Stimulated activated CD8-positive, alpha-beta memory T cell treated with anti-CD3 and anti-CD28 coated beads, Interleukin-15, amount 100 ng/mL, for 48 hours (primary cell): ENCODE measurements at regions not wholly inside any gene's neighbourhood (a gene's known extent, or its start where the extent isn't known, plus 50 kb on each side); places are given as distances from the start of the nearest gene placed in this dataset.

Experiments used
- DNase-seq, 2 donors: peaks; one replicate each; pipeline ENCODE4 v3.0.0-alpha.2; 2020; ENCODE audit warnings: low read depth in 2 of 2

DNA sequence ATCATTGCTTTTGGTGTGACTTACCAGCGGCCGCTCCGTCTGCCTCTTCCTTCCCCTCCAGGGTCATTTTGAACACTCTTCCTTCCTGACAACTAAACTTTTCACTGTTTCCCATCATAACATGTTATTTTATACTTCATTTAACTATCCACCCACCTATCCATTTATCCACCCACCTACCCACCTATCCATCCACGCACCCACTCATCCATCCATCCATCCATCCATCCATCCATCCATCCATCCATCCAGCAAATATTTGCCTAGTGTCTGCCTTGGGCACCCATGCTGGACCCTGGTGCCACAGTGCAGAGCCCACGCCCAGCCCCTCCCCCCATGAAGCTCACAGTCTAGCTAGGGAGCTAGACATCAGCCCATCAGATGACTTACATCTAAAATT lies 254.9 kb downstream of the TLE3 start:
- no peak for DNase-seq

DNA sequence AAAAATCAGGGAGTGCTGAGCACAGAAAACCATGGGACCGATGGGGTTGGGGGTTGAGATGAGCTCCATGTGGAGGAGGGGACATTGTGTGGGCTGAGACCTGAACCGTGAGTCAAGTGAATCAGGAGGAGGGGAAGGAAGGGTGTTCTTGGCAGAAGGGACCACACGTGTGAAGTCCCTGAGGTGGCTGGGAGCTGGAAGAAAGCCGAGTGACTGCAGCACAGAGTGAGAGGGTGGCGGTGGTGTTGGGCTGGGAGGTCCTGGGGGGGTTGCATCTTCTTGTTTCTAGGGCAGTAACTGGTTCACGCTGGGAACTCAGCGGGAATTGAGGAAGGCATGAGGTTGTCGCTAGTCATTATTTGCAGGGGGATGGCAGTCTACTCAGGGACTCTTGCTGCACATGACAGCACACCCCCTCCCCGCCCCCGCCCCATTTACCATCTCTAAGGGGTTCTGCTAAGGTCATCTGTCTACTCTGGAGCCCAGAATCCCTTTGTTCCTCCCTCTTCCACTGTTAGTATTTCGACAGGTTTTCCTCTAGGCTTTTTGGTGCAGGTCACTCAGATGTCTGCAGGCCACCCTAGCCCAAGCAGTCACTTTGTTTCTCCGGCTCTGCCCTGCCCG lies 254.3 kb downstream of the TLE3 start:
- no peak for DNase-seq

DNA sequence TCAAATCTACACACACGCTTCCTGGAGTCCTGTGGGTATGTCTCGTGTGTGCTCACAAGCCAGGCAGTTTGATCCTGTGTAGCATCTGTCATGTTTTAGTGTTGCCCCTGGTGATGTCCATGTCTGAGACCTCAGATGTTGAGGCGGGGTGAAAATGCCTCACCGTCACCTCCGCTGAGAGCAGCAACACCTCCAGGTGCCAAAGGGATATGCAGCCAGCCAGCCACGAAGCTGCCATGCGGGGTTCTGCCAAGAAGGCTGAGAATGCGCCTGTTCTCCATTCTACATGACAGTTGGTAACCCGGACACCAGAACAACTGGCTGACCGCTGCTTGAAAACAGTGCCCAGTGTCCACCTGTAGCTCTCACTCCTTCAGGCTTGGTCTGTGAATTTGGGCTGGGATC lies 253.8 kb downstream of the TLE3 start:
- DNase-seq, result no peak

DNA sequence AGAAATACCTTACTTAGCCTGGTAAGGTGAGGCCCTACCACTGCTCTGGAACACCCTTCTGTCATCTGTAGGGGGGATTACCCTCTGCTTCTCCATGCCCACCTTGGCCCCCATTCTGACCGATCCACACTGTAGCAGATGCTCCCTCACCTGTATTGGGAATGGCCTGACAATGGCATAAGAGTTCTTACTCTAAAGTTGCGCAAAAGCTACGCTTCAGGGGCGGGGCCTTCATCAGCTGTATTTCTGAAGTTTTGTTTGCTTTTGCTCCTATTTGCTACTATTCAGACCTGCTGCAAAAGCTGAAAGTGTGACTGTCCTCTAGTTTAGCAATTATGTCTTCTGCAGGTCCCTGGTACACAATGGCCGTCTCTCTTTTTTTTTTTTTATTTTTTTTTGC lies 252.6 kb downstream of the TLE3 start:
- no peak for DNase-seq

DNA sequence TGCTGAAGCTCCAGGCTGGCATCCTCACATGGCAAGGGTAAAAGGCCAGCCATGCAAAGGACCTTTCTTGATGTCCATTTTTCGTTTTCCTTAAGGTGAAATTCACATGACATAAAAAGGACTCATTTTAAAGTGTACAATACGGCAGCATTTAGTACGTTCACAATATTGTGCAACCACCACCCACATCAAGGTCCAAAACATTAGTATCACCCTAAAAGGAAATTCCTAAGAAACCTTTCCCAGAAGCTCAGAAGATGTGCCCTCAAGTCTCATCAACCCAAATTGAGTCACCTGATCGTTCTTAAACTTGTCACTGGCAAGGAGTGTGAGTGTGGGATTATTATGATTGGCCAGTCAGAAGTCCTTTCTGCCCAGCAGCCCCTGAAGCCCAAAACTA lies 250.1 kb downstream of the TLE3 start:
- no peak for DNase-seq

DNA sequence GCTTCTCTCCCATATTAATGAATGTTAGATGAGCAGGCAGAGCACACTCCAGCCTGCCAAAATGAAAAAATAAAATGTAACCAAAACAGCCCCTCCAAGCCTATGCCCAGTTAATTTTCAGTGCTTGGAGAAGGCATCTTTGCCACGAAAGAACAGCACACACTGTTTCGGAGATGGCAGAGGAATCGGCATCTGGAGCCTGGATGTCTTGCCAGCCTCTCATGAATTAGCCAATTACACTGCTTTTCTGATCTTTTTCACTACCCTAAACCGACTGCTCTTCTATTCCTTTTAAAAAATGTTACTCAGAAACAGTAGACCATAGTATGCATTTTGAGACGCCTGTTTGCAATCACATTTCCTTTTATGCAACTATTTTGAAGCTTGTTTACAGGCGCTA lies 249.6 kb downstream of the TLE3 start:
- DNase-seq, result no peak

DNA sequence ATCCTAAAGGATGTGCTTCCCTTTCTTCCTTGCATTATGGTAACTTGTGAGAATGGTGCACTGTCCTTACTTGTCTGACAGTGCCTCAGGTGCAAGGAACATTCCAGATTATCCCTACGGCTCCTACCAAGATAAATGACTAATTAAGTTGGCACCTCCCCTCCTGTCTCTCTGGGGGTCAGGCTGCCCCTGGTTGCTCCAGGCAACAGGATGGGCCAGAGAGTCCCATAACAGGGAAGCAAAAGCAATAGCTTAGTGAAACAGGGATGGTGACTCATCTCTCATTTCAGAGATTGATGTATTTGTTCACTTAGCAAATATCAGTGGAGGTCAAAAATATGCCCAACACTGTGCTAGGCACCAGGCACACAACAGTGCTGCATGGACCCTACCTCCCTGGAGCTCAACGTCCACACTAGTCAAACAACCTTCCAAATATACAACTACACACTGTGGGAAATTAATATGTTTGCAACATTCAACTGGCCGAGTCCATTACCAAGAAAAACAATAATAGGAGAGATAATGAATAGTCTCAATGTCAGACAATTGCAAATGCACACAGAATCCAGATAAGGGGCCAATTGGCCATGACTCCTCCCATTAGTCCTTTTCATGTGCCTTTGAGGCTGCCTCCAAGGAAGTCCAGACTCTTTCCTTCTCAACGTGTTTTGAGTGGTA lies 249.0 kb downstream of the TLE3 start:
- no peak for DNase-seq

DNA sequence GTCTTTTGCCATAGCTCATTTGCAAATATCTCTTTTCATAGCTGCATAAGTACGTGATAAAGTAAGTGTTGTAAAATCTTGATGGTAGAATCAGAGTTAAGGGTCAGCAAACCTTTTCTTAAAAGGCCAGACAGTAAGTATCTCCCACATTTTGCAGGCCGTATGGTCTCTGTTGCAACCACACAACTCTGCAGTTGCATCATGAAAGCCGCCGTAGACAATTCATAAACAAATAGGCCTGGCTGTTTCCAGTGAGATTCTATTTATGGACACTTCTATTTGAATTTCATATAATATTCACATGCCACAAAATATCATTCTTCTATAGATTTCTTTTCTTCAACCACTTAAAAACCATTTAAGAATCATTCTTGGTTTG lies 248.5 kb downstream of the TLE3 start:
- DNase-seq, result no peak

DNA sequence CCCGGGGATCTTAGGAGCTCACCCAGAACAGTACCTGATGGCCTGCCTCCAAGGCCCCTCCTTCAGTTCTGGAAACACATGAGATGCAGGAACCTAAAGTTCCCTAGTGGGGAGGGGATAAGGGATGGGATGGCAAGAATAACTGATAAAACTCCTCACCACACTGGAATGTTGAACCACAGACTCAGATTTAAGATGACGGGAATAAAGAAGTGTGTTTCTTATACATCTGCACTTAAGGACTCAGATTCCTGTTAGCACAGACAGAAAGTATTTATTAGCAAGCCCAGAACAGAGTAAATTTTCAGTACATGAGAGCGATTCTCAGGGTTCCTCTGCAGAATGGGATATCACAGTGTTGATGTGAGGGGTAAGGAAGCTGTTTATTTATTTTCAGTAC lies 245.2 kb downstream of the TLE3 start:
- DNase-seq, result no peak

DNA sequence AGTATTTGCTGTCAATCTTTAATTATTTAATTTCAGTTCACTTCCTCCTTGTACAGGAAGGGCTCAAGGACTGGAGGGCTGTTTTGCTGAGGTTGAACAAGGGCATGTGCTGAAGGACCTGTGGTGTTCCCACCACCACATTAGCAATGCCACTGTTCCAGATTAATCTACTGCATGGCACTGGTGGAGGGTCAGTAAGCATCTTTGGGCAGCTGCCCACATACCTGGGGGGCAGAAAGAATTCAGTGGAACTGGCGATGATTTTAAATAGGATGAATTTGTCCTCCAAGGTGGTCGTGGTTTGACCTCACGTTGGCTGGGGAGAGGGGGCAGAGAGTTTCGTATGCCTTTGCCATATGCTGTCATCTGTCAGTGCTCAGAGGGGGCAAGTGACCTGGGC lies 244.8 kb downstream of the TLE3 start:
- DNase-seq, result no peak

DNA sequence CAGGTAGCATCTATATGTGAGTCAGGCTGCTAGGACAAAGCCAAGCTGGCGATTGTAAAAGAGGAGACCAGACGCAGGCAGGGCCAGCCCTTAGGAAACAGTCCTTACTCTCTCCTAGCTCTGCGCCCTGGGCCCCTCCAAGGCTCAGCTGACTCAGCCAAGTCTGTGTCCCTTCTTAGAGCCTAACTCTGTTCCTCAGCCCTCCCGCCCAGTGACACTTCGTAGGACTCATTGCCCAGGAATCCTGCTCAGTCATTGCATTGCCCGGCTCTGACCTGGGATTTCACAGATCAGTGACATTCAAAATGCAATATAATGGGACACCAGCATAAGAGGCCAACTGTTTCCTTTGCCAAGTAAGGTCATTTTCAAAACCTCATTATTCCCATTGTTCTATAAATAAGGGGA lies 244.2 kb downstream of the TLE3 start:
- DNase-seq, result no peak

DNA sequence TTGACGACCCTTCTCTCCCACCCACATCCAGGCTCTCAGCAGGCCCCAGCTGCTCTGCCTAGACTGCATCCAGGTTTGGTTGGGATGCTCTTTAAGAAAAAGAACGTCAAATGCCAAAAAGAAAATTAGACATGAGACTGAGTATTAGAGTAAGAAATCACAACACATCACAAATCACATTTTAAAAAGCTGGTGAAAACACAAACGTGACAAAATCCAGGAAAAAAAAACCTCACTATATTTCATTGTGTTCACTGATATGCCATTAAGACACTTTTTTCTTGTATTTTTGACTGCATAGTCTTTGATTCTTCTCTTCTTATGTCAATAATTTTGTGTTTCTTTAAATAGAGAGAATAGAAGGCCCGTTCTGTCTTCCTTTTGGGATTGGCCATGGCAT lies 243.7 kb downstream of the TLE3 start:
- no peak for DNase-seq

DNA sequence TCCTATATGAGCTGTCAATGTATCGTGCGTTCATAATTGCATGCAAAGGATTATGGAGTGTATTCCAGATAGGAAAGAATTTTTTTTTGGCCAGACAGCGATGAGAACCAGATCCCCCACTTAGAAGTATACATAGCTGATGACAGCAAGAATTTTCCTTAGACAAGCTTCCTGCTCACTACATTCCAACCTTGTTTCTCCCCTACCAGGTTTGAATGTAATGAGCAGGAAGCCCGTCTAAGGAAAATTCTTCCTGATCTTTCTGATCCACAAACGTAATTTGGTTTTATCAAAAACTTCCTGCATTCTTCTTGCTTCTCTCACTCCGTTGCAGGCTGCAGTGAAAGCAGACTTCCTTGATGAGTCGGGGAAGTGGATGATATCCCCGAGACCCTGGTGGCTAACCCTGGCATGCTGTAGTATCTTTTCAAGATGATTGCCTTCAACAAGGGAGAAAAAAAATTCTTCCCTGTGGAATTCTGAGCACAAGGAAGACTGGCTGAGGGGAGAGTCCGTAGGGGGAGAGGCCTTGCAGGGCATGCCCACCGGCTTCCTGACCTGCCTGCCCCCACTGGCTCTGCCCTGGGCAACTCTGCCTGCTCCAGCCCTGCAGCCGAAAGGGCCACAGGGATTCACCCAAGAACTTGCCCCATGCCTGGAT lies 243.1 kb downstream of the TLE3 start:
- DNase-seq, result no peak

DNA sequence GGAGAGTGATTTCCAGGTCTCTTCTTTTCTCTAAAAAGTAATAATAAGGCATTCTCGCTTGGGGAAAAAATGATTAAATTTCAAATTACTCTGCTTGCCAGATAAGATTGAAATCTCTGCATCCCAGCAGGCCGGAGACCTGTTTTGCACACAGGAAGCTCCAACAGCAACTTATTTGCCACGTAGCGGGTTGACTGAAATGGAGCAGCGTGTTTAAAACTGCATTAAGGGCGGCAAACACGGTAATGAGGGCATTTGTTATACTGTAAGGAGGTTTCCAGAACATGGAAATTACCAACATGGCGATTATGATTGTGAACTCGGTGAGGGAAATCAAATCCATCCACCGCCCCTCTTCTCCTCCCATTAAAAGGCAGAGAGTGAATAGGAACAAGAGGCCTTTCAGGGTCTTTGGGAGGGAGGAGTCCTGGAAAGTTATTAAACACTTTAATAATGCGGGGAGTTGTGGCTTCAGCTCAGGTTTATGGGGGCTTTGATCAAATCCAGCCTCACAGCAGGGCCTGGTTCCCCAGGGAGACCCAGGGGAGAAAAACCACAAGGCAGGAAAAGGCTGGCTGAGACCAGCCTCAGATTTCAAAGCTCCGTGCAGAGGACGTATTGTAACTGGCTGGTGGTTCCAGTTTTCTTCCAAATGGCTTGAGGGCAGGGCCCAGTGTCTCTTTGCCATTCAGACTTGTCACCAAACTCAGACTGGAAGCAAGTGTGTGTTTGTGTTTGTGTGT lies 242.3 kb downstream of the TLE3 start:
- no peak for DNase-seq

DNA sequence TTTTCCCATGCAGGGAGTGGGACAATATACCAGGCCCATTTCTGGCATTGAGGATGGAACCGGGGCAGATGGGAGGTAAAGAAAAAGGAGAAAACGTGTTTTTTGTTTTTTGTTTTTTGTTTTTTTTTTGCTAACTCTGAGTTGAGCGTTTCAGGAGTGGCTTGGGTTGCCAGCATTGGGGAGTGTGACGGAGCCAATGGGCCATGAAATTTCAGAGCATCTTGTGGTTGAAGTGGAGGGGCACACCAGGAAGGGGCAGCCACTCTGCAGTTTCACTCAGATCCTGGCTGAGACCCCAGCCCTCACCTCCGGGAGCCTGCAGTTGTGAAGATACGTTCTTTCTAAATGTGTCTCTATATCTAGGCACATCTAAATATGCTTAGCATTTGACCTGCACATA lies 240.5 kb downstream of the TLE3 start:
- DNase-seq, result no peak

DNA sequence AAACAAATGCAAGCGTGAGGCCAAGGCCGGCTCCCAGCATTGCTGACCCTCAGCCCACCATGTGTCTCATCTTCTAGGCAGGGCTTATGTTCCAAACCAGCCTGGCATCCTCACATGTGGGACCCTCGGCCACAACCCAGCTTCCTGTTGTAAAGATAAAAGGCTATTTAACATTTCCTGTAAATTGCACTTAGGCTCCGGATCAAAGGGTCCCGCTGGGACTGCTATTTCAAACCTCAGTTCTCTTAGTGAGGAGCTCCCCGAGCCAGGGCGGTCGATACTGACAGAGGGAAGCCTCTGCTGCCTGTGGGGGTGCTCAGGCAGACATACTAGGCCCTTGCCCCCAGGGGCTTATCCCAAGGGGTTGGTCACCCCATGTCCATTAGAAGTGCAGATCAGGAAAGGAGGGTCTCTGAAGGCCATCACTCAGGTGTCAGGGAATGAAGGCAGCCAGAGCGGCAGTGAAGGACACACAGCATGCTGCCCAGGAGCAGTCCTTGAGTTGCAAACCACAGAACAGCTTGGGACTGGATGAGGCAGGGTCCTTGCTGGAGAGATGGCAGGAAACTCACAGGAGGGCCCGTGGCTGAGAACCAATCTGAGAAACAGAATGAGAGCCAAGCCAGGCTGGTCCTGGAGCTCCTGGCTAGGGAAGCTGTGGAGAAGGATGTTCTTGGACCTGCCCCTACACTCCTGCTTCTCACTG lies 239.9 kb downstream of the TLE3 start:
- DNase-seq, result no peak

DNA sequence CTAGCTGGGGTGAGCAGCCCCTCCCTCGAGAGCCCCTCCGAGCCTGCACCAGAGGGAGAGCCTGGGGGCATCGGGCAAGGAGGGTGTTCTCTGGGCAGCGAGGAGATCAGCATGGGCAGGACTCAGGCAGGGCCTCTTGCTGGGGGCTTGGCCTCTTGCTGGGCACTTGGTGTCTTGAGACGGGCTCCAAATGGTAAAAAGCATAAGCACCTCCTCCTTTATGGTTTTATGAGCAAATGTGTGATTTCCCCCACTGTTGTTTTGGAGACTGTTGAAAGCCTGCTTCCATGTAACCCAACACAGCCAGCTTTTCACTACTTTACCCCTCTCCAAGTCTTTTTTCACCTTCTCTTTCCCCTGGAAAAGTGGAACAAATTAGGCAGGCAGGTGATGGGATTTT lies 239.3 kb downstream of the TLE3 start:
- DNase-seq, result no peak

DNA sequence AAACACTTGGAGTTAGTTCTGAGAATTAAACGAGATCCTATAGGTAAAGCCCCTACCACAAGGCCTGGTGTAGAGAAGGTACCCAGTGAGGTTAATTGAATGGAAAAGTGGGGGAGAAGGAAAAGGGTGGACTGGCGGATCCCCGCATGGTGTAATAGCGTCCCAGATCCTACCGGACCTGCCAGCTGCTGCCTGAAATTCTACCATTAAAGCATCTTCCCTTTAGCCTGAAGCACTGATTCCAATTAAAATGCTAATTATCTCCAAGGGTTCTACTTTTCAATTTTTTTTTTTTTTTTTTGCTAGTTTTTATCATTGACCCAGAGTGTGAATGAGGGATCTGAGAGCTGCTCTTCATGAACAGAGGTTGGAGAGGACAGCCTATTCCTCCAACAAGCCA lies 237.9 kb downstream of the TLE3 start:
- DNase-seq, result no peak

DNA sequence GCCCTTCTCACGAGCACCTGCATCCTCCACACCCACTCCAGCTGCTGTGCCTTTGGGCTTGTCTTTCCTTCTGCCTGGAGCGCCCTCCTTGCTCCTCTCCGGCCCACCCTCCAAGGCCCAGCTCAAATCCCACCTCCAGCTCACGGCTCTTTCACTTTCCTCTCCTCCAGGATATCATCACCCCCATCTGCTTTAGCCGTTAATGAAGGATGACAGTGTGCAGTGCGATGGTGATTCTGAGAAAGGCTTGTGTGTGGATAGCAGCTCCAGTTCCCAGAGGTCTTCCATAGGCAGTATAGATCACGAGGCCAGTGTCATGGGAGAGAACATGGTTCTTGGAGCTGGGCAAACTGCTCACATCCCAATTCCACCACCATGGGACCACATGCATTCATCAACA lies 237.4 kb downstream of the TLE3 start:
- DNase-seq, result no peak

DNA sequence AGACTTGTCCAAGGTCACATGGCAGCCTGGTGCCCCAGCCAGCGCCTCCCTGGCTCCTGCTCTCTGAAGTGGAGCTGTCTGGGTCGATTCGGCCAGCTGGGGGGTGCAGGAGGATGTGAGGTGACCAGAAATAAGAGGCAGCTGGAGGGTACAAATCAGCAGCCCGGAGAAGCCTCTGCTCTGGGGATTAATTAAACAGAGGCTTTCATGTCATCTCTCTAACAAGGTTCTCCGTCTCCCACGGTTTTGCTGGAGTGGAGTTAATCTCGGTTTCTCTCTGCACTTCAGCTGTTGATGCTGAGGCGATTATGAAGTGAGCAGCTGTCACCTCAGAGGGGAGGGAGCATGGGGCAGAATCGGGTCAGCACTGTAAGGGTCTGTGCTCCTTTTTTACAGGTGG lies 236.8 kb downstream of the TLE3 start:
- no peak for DNase-seq

DNA sequence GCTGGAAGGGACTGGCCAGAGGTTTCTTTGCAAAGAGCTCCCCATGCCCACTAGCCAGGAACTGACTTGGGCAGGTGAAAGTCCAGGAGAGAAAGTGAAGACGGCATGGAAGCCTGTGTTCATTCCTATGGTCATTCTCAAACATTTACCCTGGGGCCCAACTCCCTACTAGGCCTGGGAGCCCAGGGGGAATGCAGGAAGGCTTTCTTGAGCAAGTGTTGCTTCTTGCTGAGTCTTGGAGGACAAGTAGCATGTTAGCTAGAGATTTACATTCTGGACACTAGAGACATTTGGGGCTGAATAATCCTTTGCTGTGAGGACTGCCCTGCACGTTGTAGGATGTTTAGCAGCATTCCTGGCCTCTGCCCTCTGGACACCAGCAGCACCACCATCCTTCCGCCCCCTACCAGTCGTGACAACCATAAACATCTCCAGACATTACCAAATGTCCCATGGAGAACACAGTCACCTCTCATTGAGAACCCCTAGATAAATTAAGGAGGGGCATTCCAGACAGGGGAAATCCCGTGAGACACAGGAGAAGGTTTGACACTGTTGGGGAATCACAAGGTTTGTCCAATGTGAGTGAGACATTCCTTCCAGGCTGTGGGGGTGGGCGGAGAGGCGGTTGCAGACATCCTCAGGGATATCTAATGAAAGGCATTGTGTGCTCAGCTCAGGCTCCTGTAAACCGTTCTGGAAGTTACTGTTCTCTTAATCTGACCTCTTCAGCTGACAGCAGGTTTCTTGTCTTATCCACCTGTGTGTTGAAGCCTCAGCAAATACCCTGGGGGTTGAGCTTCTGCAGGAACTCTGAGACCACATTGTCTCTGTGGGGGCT lies 236.2 kb downstream of the TLE3 start:
- no peak for DNase-seq
